ENCODE measurements at regions not wholly inside any gene's neighbourhood (a gene's known extent, or its start where the extent isn't known, plus 50 kb on each side); places are given as distances from the start of the nearest gene placed in this dataset.

DNA sequence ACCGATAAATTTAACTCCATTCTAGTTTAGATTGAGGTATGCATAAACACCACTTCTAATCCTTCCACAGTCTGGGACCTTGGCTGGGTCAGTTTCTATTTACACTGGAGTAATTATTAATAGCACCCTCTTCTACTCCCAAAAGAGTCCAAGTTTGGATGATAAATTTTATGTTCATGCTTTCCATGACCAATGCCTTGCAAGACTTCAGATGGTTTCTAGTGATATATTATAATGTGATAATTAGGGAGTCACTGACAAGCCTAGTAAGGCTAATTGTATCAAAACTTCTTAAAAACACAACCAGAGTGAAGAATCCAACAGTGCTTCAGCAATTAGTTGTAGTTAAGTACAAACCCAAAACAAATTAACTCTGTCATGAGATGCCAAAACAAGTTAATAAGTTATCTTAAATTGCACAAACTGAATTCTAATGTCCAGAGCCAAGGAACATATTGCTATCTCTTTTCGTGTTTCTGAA is 489.6 kb downstream of the TTLL7 start:
- no peak for TF ChIP-seq POLR2A (IDR thresholded peaks at IDR 0.05)
- TF ChIP-seq, protein P1, sequence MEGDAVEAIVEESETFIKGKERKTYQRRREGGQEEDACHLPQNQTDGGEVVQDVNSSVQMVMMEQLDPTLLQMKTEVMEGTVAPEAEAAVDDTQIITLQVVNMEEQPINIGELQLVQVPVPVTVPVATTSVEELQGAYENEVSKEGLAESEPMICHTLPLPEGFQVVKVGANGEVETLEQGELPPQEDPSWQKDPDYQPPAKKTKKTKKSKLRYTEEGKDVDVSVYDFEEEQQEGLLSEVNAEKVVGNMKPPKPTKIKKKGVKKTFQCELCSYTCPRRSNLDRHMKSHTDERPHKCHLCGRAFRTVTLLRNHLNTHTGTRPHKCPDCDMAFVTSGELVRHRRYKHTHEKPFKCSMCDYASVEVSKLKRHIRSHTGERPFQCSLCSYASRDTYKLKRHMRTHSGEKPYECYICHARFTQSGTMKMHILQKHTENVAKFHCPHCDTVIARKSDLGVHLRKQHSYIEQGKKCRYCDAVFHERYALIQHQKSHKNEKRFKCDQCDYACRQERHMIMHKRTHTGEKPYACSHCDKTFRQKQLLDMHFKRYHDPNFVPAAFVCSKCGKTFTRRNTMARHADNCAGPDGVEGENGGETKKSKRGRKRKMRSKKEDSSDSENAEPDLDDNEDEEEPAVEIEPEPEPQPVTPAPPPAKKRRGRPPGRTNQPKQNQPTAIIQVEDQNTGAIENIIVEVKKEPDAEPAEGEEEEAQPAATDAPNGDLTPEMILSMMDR (IDR thresholded peaks at IDR 0.05) = no peak
